Activated CD8-positive, alpha-beta memory T cell treated with anti-CD3 and anti-CD28 coated beads, Interleukin-2, amount 50 U/mL, for 4 hours (primary cell): ENCODE measurements at regions not wholly inside any gene's neighbourhood (a gene's known extent, or its start where the extent isn't known, plus 50 kb on each side); places are given as distances from the start of the nearest gene placed in this dataset.
"Not testable (repeated sequence)": the region's sequence is repeated elsewhere in the genome, so short reads cannot be mapped to it uniquely, and the experiment has no call there.

ENCODE experiments used
- DNase-seq: peaks from one replicate; pipeline ENCODE4 v3.0.0-alpha.2; 2020

GRCh38 chr1:146314449-146315246 lies 85.8 kb upstream of the NOTCH2NLA start:
- DNase-seq: not testable (repeated sequence)

- DNase-seq: not testable (repeated sequence)
Measured at GRCh38 chr1:146310579-146310978, 81.8 kb upstream of the NOTCH2NLA start.

GRCh38 chr1:146309427-146309826 lies 80.6 kb upstream of the NOTCH2NLA start:
- not testable (repeated sequence) for DNase-seq

GRCh38 chr1:146308892-146309291 lies 80.1 kb upstream of the NOTCH2NLA start:
- not testable (repeated sequence) for DNase-seq

GRCh38 chr1:146308152-146308551 lies 79.3 kb upstream of the NOTCH2NLA start:
- not testable (repeated sequence) for DNase-seq

GRCh38 chr1:146307632-146308031 lies 78.8 kb upstream of the NOTCH2NLA start:
- DNase-seq: not testable (repeated sequence)

- not testable (repeated sequence) for DNase-seq
Measured at GRCh38 chr1:146306651-146307050, 77.8 kb upstream of the NOTCH2NLA start.

GRCh38 chr1:146305442-146305841 lies 76.6 kb upstream of the NOTCH2NLA start:
- not testable (repeated sequence) for DNase-seq

GRCh38 chr1:146298575-146298897 lies 69.7 kb upstream of the NOTCH2NLA start:
- DNase-seq: not testable (repeated sequence)

- DNase-seq: not testable (repeated sequence)
Measured at GRCh38 chr1:146297781-146298574, 69.2 kb upstream of the NOTCH2NLA start.

- not testable (repeated sequence) for DNase-seq
Measured at GRCh38 chr1:146292940-146293936, 64.4 kb upstream of the NOTCH2NLA start.

GRCh38 chr1:146292424-146292823 lies 63.6 kb upstream of the NOTCH2NLA start:
- not testable (repeated sequence) for DNase-seq

GRCh38 chr1:146287881-146288280 lies 59.1 kb upstream of the NOTCH2NLA start:
- not testable (repeated sequence) for DNase-seq

- DNase-seq: not testable (repeated sequence)
Measured at GRCh38 chr1:146284760-146285159, 55.9 kb upstream of the NOTCH2NLA start.

GRCh38 chr1:146283527-146283880 lies 54.7 kb upstream of the NOTCH2NLA start:
- not testable (repeated sequence) for DNase-seq

- not testable (repeated sequence) for DNase-seq
Measured at GRCh38 chr1:146282807-146283526, 54.1 kb upstream of the NOTCH2NLA start.

GRCh38 chr1:146281522-146281921 lies 52.7 kb upstream of the NOTCH2NLA start:
- DNase-seq: not testable (repeated sequence)

- not testable (repeated sequence) for DNase-seq
Measured at GRCh38 chr1:146278758-146279157, 49.9 kb upstream of the NOTCH2NLA start.
